ENCODE measurements at regions not wholly inside any gene's neighbourhood (a gene's known extent, or its start where the extent isn't known, plus 50 kb on each side); places are given as distances from the start of the nearest gene placed in this dataset.
A peak's percentile ranks its signal among the peaks of the same experiment; 100 is the strongest.

GRCh38 chr10:33036670-33037069, 78.6 kb upstream of the ITGB1 start:
- POLR2A ChIA-PET (ENCODE audit: unreplicated experiment), result no interaction called here
- TF ChIP-seq, protein P1, sequence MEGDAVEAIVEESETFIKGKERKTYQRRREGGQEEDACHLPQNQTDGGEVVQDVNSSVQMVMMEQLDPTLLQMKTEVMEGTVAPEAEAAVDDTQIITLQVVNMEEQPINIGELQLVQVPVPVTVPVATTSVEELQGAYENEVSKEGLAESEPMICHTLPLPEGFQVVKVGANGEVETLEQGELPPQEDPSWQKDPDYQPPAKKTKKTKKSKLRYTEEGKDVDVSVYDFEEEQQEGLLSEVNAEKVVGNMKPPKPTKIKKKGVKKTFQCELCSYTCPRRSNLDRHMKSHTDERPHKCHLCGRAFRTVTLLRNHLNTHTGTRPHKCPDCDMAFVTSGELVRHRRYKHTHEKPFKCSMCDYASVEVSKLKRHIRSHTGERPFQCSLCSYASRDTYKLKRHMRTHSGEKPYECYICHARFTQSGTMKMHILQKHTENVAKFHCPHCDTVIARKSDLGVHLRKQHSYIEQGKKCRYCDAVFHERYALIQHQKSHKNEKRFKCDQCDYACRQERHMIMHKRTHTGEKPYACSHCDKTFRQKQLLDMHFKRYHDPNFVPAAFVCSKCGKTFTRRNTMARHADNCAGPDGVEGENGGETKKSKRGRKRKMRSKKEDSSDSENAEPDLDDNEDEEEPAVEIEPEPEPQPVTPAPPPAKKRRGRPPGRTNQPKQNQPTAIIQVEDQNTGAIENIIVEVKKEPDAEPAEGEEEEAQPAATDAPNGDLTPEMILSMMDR (conservative IDR thresholded peaks at IDR 0.05; ENCODE audit: low read depth, low read length), result no peak
- TF ChIP-seq POLR2A (IDR thresholded peaks at IDR 0.05; ENCODE audit: low read depth, low read length) (no peak), MXI1 (IDR thresholded peaks at IDR 0.05; ENCODE audit: borderline replicate concordance, low read depth, low read length) (no peak), RCOR1 (IDR thresholded peaks at IDR 0.05; ENCODE audit: insufficient replicate concordance, low read length) (no peak), CEBPB (IDR thresholded peaks at IDR 0.05; ENCODE audit: low read depth, low read length) (no peak), CHD1 (IDR thresholded peaks at IDR 0.05; ENCODE audit: low read depth, low read length) (no peak), MAZ (IDR thresholded peaks at IDR 0.05; ENCODE audit: borderline replicate concordance, low read depth, low read length) (no peak), USF2 (IDR thresholded peaks at IDR 0.05; ENCODE audit: low read depth, low read length) (no peak), RFX5 (IDR thresholded peaks at IDR 0.05; ENCODE audit: low read depth, low read length) (no peak)
- Histone ChIP-seq H2BK15ac (ENCODE audit: low read depth, low read length) (no peak overlapping the region), H3K4me3 (ENCODE audit: insufficient read depth, low read depth, low read length) (no peak overlapping the region), H3K14ac (replicated peaks; ENCODE audit: low read depth, low read length) (no peak overlapping the region), H4K20me1 (ENCODE audit: insufficient read depth, low read length) (no peaks in the 10 kb centered on the region), H3K4ac (ENCODE audit: low read depth, low read length) (no peak overlapping the region), H3K23ac (ENCODE audit: low read depth, low read length) (no peak overlapping the region), H2BK120ac (ENCODE audit: low read depth, low read length) (no peak overlapping the region), H2AK5ac (ENCODE audit: low read depth, low read length) (no peak overlapping the region), H3K4me2 (ENCODE audit: low read depth, low read length) (no peak overlapping the region), H3K9me3 (ENCODE audit: control insufficient read depth, insufficient read depth, low read length) (no peaks in the 10 kb centered on the region), H3K18ac (ENCODE audit: low read depth, low read length) (no peak overlapping the region), H3K36me3 (ENCODE audit: control insufficient read depth, insufficient read depth, low read length) (no peaks in the 10 kb centered on the region), H2BK5ac (ENCODE audit: low read depth, low read length, poor library complexity, severe bottlenecking) (no peak overlapping the region), H4K91ac (ENCODE audit: insufficient read depth, low read depth, low read length) (no peak overlapping the region), H2BK20ac (ENCODE audit: low read depth, low read length) (no peak overlapping the region), H3K9ac (ENCODE audit: low read depth, low read length) (no peak overlapping the region), H3K27me3 (ENCODE audit: control insufficient read depth, insufficient read depth, low read length) (no peaks in the 10 kb centered on the region), H3K56ac (ENCODE audit: extremely low read depth, insufficient read depth, low read length) (no peak overlapping the region), H3K27ac (ENCODE audit: insufficient read depth, low read length) (no peak overlapping the region), H2AFZ (replicated peaks; ENCODE audit: low read length, poor library complexity) (no peak overlapping the region), H4K8ac (ENCODE audit: low read depth in 2 of 2, low read length in 2 of 2) (no peak overlapping the region), H3K9me1 (ENCODE audit: insufficient read depth, low read length) (no peaks in the 10 kb centered on the region), H2AK9ac (replicated peaks; ENCODE audit: low read depth, low read length, poor library complexity) (peak overlapping the region; percentile 58), H4K5ac (ENCODE audit: low read depth, low read length) (no peak overlapping the region), H3K79me1 (ENCODE audit: low read depth in 1 of 2, low read length in 2 of 2) (no peaks in the 10 kb centered on the region), H3K4me1 (ENCODE audit: control insufficient read depth, insufficient read depth, low read length) (peaks cover 2% of the 10 kb centered on the region)
- BruUV-seq (replicated peaks), result no TSS peak
- intact Hi-C loops (cut with micrococcal nuclease), result no loop called here
- dilution Hi-C loops (cut with HindIII; ENCODE audit: low sequenced_read_pairs, unreplicated experiment), result no loop called here
- ATAC-seq (ENCODE audit: low read depth) (no peak), DNase-seq (no peak)
- WGBS, 2 experiments (ENCODE audit: extremely low coverage in 2 of 2, insufficient read length in 1 of 2), result 98% methylated on average over 7 of the region's 16 CpGs; no CpG with 5 or more reads in 1 of the 2 experiments
- CTCF ChIA-PET, result no interaction called here
- in situ Hi-C loops (cut with MboI; ENCODE audit: low sequenced_read_pairs), result no loop called here
